PFSK-1 (cell line): ENCODE measurements at regions not wholly inside any gene's neighbourhood (a gene's known extent, or its start where the extent isn't known, plus 50 kb on each side); places are given as distances from the start of the nearest gene placed in this dataset.

Experiments used
- POLR2AphosphoS5 ChIP-seq: IDR thresholded peaks from 2 replicates; pipeline ENCODE4 v1.6.1; 2012; ENCODE audit warnings: low read depth, mild to moderate bottlenecking, control low read depth, low read length, moderate library complexity
- REST ChIP-seq, 2 experiments: IDR thresholded peaks; 2 replicates each; pipeline versions ENCODE4 v1.6.1 to v1.8.0; 2011 to 2012; ENCODE audit warnings: low read depth in 2 of 2, low read length in 2 of 2, control low read depth in 1 of 2, inconsistent platforms in 1 of 2, mild to moderate bottlenecking in 1 of 2, moderate library complexity in 1 of 2; ENCODE audit not compliant: insufficient read depth in 1 of 2
- SIN3A ChIP-seq: IDR thresholded peaks from 2 replicates; pipeline ENCODE4 v1.6.1; 2012; ENCODE audit warnings: mild to moderate bottlenecking, low read length, moderate library complexity, borderline replicate concordance; ENCODE audit not compliant: insufficient read depth
- TAF1 ChIP-seq: IDR thresholded peaks from 2 replicates; pipeline ENCODE4 v1.6.1; 2012; ENCODE audit warnings: low read length, control low read depth, borderline replicate concordance; ENCODE audit not compliant: insufficient read depth

GRCh38 chr15:77554306-77555080, 78.2 kb downstream of the LINGO1 start:
- TF ChIP-seq POLR2AphosphoS5 (no peak), REST (IDR thresholded peaks at IDR 0.05; ENCODE audit: insufficient read depth in 1 of 2, low read depth in 2 of 2, low read length in 2 of 2) (no peak), SIN3A (no peak), TAF1 (no peak)
